ENCODE measurements at regions not wholly inside any gene's neighbourhood (a gene's known extent, or its start where the extent isn't known, plus 50 kb on each side); places are given as distances from the start of the nearest gene placed in this dataset.
"Not testable (repeated sequence)": the region's sequence is repeated elsewhere in the genome, so short reads cannot be mapped to it uniquely, and the experiment has no call there.

- no peak for DNase-seq (ENCODE audit: low read depth)
- TF ChIP-seq CTCF (IDR thresholded peaks at IDR 0.05; ENCODE audit: insufficient read depth, low read depth, low read length): no peak
- no peak overlapping the region for H3K4me3 ChIP-seq (ENCODE audit: low read depth, low read length)
These were observed 309.3 kb downstream of the BCAT1 start for GRCh38 chr12:24639641-24640040.

GRCh38 chr12:24632466-24632865 lies 316.4 kb downstream of the BCAT1 start:
- DNase-seq (ENCODE audit: low read depth): no peak
- no peak overlapping the region for H3K4me3 ChIP-seq (ENCODE audit: low read depth, low read length)
- TF ChIP-seq CTCF (IDR thresholded peaks at IDR 0.05; ENCODE audit: insufficient read depth, low read depth, low read length): no peak

GRCh38 chr12:24631676-24632426 lies 317.1 kb downstream of the BCAT1 start:
- H3K4me3 ChIP-seq (ENCODE audit: low read depth, low read length): no peak overlapping the region
- peak; percentile 53 for DNase-seq (ENCODE audit: low read depth)
- TF ChIP-seq CTCF (IDR thresholded peaks at IDR 0.05; ENCODE audit: insufficient read depth, low read depth, low read length): no peak

GRCh38 chr12:24630856-24631255 lies 318.0 kb downstream of the BCAT1 start:
- no peak for TF ChIP-seq CTCF (IDR thresholded peaks at IDR 0.05; ENCODE audit: insufficient read depth, low read depth, low read length)
- no peak for DNase-seq (ENCODE audit: low read depth)

GRCh38 chr12:24630446-24630845 lies 318.5 kb downstream of the BCAT1 start:
- peak; percentile 45 for TF ChIP-seq CTCF (IDR thresholded peaks at IDR 0.05; ENCODE audit: insufficient read depth, low read depth, low read length)
- H3K4me3 ChIP-seq (ENCODE audit: low read depth, low read length): no peak overlapping the region
- peak; percentile 6 for DNase-seq (ENCODE audit: low read depth)

More at GRCh38 chr12:24630856-24631255, 318.0 kb downstream of the BCAT1 start:
- H3K4me3 ChIP-seq (ENCODE audit: low read depth, low read length): no peak overlapping the region

GRCh38 chr12:24625103-24625502 lies 323.8 kb downstream of the BCAT1 start:
- DNase-seq (ENCODE audit: low read depth): no peak
- H3K4me3 ChIP-seq (ENCODE audit: low read depth, low read length): no peak overlapping the region
- no peak for TF ChIP-seq CTCF (IDR thresholded peaks at IDR 0.05; ENCODE audit: insufficient read depth, low read depth, low read length)

GRCh38 chr12:24619954-24620353 lies 328.9 kb downstream of the BCAT1 start:
- H3K4me3 ChIP-seq (ENCODE audit: low read depth, low read length); DNase-seq (ENCODE audit: low read depth): not testable (repeated sequence)

All from fibroblast of villous mesenchyme (primary cell).